Transverse colon (tissue), 3 donors: ENCODE measurements at regions not wholly inside any gene's neighbourhood (a gene's known extent, or its start where the extent isn't known, plus 50 kb on each side); places are given as distances from the start of the nearest gene placed in this dataset.

ENCODE experiments used
- POLR2A ChIP-seq: fragments of 450-650 bp; IDR thresholded peaks from one replicate; pipeline ENCODE4 v1.6.1; 2016; ENCODE audit warnings: antibody characterized with exemption, mild to moderate bottlenecking, moderate library complexity
- TF ChIP-seq, protein P1 (sequence below), 5 experiments: fragments of 200-600 bp in 3 of 5; fragments of 450-650 bp in 2 of 5; sonication (generic) in 3 of 5; IDR thresholded peaks; 1 replicate in 2 of 5; 2 replicates in 3 of 5; pipeline ENCODE4 v1.5.1; 2016 to 2017; ENCODE audit warnings: antibody characterized with exemption in 5 of 5, inconsistent platforms in 3 of 5, mild to moderate bottlenecking in 2 of 5, moderate library complexity in 1 of 5

DNA sequence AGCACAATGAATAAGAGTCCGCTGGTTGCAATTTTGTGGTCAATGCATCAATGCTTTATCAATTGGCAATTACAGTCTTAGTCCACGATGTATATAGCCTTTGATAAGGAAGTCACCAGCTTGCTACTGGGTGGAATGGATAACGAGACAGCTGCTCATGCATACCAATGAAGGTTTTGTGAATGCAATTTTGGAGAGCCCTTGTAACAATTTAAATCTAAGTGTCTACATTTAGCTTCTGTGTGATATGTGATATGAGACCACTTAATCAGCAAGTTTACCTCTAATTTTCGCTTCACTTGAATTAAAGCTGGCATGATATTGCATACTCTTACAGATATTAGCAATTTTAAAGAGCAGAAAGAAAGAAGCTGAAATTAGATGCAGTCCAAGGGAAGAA is 543.9 kb downstream of the RNF144B start:
- no peak for TF ChIP-seq POLR2A
- TF ChIP-seq, protein P1, sequence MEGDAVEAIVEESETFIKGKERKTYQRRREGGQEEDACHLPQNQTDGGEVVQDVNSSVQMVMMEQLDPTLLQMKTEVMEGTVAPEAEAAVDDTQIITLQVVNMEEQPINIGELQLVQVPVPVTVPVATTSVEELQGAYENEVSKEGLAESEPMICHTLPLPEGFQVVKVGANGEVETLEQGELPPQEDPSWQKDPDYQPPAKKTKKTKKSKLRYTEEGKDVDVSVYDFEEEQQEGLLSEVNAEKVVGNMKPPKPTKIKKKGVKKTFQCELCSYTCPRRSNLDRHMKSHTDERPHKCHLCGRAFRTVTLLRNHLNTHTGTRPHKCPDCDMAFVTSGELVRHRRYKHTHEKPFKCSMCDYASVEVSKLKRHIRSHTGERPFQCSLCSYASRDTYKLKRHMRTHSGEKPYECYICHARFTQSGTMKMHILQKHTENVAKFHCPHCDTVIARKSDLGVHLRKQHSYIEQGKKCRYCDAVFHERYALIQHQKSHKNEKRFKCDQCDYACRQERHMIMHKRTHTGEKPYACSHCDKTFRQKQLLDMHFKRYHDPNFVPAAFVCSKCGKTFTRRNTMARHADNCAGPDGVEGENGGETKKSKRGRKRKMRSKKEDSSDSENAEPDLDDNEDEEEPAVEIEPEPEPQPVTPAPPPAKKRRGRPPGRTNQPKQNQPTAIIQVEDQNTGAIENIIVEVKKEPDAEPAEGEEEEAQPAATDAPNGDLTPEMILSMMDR (IDR thresholded peaks at IDR 0.05) = no peak
